Myocyte (in vitro differentiated cells): ENCODE measurements at regions not wholly inside any gene's neighbourhood (a gene's known extent, or its start where the extent isn't known, plus 50 kb on each side); places are given as distances from the start of the nearest gene placed in this dataset.

Experiments used
- DNase-seq: peaks from one replicate; pipeline ENCODE4 v3.0.0-alpha.2; 2012; ENCODE audit warnings: low read depth

- DNase-seq: no peak
These were observed 417.4 kb downstream of the CETN3 start for GRCh38 chr5:89992201-89992600.

GRCh38 chr5:89991592-89991991 lies 418.0 kb downstream of the CETN3 start:
- no peak for DNase-seq

- peak; percentile 18 for DNase-seq
These were observed 419.8 kb downstream of the CETN3 start for GRCh38 chr5:89989776-89990175.

- DNase-seq: peak; percentile 43
These were observed 420.4 kb downstream of the CETN3 start for GRCh38 chr5:89988998-89989655.

GRCh38 chr5:89988129-89988810 lies 421.3 kb downstream of the CETN3 start:
- DNase-seq: no peak

GRCh38 chr5:89983216-89983615 lies 426.3 kb downstream of the CETN3 start:
- no peak for DNase-seq

- no peak for DNase-seq
These were observed 427.4 kb downstream of the CETN3 start for GRCh38 chr5:89981878-89982773.

- no peak for DNase-seq
These were observed 428.5 kb downstream of the CETN3 start for GRCh38 chr5:89981021-89981420.

- no peak for DNase-seq
These were observed 436.0 kb downstream of the CETN3 start for GRCh38 chr5:89973516-89973915.

GRCh38 chr5:89972901-89973300 lies 436.7 kb downstream of the CETN3 start:
- DNase-seq: no peak

GRCh38 chr5:89968958-89969381 lies 440.6 kb downstream of the CETN3 start:
- DNase-seq: peak; percentile 66

- DNase-seq: peak; percentile 22
These were observed 441.6 kb downstream of the CETN3 start for GRCh38 chr5:89967771-89968444.

- DNase-seq: no peak
These were observed 452.7 kb downstream of the CETN3 start for GRCh38 chr5:89956838-89957237.

GRCh38 chr5:89954916-89955315 lies 454.6 kb downstream of the CETN3 start:
- DNase-seq: no peak

GRCh38 chr5:89951876-89952275 lies 457.7 kb downstream of the CETN3 start:
- no peak for DNase-seq

- no peak for DNase-seq
These were observed 459.3 kb downstream of the CETN3 start for GRCh38 chr5:89950234-89950633.

- no peak for DNase-seq
These were observed 460.6 kb downstream of the CETN3 start for GRCh38 chr5:89948977-89949376.

GRCh38 chr5:89946916-89947315 lies 462.6 kb downstream of the CETN3 start:
- no peak for DNase-seq

GRCh38 chr5:89946508-89946907 lies 463.0 kb downstream of the CETN3 start:
- DNase-seq: no peak

- DNase-seq: no peak
These were observed 467.4 kb downstream of the CETN3 start for GRCh38 chr5:89942171-89942570.

- no peak for DNase-seq
These were observed 473.0 kb downstream of the CETN3 start for GRCh38 chr5:89936576-89936975.
